Hippocampal formation (tissue), 2 donors: ENCODE measurements at regions not wholly inside any gene's neighbourhood (a gene's known extent, or its start where the extent isn't known, plus 50 kb on each side); places are given as distances from the start of the nearest gene placed in this dataset.
A peak's percentile ranks its signal among the peaks of the same experiment; 100 is the strongest.

Source experiments
- DNase-seq, 2 donors: peaks; one replicate each; lab custom pipeline; 2025; lab: John Stamatoyannopoulos, UW

DNA sequence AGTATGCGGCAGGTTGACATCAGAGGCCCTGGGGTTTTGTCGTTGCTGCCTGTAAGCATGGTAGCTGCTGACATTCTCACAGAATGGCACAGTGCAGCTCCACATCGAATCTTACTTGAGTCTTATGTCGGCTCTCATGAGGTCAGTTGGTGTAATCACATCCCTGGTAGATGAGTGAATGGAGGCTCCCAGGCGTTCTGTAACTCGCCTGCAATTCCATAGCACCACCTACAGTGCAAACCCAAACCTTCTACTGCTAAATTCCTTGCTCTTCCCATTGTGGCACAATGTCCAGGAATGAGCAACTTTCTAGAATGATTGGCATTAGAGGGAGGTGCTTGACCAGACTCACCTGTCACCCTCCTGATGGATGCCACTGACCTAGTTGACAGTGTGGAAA lies 578.4 kb downstream of the CCDC171 start:
- DNase-seq, result no peak

DNA sequence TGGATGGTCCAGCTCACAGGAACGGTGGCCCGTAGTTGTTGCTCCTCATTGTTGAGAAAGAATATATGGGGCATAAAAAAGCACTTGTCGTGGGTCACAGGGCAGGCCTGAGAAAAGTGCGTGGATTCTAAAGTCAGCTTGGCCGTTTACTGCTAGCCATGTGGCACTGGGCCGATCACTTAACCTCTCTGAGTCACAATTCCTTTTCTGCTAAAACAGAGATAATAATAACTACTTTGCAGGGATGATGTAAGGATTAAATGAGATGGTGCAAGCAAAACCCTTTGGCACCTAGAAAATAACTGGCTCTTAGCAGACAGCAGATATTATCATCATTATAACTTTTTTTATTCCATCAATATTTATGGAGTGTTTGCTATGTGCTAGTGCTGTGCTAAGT lies 579.7 kb downstream of the CCDC171 start:
- no peak for DNase-seq

DNA sequence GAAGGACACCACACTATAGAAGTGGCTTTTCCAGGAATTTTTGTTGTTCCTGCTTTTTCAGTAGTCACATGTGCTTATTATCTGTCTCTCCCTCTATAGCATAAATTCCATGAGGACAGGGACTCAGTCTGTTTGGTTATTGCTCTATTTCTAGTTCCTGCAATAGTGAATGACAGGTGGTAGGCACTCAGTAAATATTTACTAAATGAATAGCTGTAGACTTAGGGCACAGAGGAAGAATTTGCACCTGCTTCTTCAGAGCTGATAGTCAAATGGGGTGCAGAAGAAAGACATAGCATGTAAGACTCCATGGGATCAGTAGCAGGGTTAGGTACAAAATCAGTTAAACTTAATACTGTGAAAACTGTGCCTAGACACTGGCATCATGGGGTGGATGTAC lies 580.2 kb downstream of the CCDC171 start:
- no peak for DNase-seq

DNA sequence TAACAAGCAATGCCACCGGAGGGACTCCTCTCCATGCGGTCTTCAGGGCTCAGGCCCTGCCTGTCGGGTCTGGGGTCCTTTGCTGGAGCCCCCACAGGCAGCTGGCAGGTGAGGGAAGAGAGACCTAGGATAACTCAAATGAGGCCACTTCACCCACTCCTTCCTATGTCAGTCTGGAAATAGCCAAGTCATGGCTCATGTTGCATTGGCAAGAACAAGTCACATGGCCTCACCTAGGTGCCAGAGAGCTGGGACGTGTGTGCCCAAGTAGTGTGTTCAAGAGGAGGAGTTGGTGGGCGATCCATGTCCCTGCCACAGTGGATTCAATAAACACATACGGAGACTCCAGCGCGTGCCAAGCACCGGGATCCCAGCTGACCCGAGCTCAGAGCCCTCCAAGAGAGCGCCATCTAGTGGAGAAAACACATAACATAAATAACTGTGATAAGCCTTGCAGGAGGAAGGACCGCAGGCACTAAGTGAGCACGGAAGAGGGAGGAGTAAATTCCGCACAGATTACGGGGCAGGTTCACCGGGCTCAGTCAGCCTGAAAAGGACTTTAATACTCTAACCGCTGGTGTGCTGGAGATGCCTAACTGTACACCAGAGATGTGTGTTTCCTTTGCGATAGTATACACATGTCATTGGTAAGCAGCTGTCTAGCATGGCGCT lies 580.8 kb downstream of the CCDC171 start:
- peak in 1 of 2 donors; percentile 49 for DNase-seq

DNA sequence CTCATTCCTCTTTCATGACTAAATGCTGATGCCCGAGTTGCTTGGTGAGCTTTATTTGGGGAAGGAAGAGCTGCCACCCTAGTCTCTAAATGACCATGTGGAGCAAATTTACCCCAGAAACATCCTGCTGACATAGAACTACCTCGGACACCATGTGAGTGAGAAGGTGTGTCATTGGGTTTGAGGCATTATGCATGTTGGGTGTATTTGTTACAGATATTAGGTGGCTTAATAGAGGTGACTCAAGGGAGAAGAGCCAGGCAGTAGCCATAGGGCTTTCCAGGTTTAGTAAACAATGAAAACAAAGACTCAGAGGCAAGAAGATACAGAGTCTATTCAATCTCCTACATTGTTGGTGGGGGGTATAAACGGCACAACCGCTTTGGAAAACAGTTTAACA lies 581.5 kb downstream of the CCDC171 start:
- DNase-seq, result no peak

DNA sequence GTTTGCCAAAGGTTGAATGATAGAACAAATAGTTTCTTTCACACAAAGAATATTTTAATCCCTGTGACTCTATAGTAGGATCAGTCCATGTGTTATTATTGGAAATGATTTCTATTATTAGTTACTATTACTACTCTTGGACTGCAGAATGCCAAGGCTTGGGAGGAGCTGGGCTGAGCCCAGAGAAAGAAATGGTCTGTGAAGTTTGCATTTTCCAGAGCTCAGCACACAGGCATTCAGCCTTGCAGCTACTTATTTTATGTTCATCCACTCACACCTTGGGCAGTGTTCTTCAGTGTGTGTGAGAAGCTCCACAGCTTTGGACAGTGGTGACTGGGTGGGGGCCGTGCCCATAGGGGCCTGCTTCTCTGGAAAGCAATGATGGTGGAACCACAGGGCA lies 583.1 kb downstream of the CCDC171 start:
- DNase-seq, result no peak

DNA sequence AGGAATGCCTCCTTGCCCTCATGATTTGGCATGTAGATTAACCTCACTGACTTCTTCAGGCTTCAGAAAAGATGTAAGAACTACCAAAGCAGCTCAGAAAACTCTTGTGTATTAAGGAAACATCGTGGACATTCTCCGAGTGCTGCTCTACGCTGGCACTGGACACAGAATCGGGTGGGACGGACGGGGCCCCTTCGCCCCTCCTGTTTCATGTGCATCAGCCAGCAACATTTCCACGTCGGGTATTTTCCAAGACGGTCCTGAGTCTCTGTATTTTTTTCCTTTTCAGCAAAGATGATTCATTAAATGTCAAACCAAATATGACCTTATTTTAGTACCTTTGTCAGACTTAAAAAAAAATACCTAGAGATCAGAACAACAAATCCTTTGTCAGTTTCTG lies 583.6 kb downstream of the CCDC171 start:
- no peak for DNase-seq

DNA sequence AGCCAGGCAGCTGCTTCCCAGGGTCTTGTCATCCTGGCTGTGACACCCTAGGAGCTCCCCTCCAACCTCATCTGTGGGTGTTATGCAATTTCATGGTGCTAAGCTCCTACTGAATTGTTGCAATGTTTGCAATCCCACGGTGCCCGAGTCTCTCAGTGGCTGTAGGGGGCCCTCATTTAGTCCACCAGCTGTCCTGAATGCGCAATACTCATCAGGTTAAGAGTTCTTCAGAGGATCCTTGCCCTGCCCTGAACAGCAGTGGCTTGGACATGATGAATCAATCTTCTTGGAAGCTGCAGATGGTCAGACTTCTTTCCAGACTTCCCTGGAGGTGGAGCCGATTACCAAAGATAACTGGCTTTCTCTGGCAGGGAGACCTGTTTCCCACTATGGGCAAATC lies 584.1 kb downstream of the CCDC171 start:
- no peak for DNase-seq

DNA sequence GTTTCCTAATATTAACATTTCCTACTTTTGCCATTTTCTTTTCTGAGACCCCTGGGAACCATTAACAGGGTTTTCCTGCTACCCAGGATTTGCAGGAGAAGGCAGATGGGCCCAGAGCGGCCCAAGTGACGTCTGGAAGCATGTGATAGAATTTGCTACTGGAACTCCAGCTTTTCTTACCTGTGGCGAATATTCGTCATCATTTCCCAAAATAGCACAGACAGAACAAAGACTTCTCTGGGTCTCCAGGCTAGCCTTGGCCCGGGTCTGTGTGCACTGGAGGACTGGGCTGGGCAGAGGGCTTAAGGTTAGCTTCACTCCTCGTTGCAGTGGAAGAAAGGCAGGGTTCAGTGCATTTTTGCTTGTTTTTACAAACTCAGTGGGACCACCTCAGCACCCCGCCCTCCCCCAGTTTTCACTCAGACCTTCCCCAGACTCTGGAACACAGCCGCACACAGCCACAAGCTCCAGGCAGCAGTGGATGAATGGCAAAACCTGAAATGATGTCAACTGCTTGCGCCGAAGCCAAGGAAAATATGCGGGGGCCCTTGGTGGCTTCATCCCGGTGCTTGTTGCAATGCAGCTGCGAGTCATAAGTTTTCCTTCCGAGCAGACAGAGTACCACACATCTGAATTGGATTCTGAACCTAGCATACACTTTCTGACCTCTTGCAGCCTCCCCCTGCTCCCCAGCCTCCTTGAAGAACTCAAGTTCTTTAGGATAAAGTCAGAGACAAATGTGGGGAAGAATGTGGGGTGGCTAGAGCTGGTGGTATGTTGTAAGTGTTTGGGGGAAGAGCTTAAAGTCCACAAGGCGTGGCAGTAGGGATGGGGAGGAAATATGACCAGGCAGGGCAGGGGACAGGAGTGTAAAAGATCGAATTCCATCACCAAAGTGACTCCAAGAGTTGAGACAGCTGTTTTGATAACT lies 586.0 kb downstream of the CCDC171 start:
- no peak for DNase-seq

DNA sequence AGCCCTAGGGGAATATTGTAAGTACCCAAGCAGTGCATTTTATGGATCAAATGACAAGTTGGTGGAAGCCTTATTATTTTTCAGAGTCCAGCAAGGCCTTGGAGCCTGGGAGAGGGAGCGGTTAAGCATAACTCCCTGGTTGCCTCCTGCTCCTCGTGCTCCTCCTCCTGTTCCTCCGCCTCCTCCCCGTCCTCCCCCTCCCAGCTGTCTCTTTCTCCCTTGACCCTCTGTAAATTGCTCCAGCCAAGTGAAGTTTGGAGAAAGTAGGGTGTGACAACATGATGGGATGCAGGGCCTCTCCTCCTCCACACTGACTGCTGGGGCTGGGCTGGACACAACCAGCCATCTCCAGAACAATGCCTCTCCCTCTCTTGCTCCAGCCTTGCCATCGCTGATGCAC lies 586.9 kb downstream of the CCDC171 start:
- DNase-seq, result no peak

DNA sequence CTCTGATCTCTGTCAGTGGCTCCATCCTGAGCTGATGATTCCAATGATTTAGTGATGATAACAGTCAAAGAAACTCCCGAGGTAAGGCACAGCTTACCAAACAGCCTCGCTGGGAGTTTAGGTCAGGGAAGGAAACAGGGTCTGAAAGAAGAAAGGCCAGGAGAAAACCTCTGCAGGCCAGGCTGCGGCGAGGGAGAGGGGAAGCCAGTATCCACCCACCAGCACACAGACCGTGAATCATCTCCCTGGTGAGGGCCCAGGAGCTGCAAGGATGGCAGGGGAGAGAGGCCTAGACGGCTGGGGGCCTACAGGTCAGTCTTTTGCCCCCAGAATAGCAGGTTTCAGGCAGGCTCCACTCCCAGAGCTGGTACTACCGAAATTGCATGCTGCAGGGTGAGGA lies 590.5 kb downstream of the CCDC171 start:
- DNase-seq, result no peak

DNA sequence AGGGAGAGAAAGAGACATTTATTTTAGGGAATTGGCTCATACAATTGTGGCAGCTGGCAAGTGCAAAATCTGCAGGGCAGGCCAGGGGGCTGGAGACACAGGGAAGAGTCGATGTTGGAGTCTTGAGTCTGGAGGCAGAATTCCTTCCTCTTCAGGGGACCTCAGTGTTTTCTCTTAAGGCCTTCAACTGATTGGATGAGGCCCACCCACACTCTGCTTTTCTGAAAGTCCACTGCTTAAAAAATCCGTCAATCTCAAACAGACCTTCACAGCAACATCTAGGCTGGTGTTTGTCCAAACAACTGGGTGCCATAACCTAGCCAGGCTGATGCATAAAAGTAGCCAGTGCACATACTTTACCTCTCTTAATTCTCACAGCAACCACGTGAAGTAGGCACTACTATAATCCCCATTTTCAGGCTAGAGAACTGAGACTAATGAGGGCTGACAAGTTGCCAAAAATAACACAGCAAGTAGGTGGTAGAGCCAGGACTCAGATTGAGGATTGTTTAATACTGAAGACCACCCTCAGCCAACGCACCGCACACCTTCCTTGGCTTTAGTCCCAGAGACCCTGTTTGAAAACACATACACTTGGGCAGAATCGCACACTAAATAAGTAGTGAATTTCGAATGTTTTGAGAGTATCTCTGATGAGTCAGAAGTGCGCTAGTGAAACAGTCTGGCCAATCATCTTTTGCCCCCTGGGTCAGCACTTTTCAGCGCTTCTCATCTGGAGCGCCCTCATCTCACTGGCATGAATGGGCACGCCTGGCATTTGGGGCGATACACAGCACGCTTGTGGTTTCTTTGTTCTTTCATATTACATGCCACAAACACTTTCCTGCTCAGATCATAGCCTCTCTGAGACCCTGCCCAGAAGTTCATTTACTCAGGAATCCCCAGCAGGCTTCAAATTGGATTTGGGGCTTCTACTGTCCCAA lies 591.4 kb downstream of the CCDC171 start:
- DNase-seq, result no peak

DNA sequence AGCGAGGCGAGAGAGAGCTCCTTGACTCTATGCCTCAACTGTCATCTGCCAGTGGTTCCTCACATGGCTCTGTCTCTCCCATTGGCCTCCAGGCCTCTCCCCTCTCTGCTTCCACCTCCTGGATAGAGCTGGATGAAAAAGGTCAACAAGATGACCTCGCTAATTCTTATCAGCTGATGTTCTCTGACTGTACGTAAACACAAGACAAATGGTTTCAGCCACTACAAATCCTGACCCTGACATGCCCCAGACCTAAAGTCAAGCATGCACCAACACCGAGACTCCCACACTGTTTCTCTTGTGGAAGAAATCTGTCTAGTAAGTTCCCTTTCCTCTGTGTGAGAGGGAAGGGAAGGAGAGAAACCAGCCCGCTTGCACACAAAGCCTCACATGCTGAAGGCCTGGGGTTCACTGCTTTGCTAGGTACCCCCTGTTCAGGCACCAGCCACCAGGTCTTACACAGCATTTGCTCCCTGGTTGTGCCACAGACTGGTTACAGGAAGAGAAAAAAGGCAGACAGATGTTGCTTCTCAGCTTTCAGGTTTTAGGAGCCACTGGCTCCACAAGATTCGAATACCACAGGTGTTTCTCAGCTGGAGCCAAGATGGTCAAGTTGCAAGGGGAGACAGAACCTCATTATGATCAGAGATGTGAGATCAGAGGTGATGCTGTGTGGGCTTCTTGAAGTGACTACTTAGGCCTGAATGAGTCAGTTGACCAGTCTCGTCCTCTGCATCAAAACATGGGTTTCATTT lies 592.5 kb downstream of the CCDC171 start:
- DNase-seq, result no peak

DNA sequence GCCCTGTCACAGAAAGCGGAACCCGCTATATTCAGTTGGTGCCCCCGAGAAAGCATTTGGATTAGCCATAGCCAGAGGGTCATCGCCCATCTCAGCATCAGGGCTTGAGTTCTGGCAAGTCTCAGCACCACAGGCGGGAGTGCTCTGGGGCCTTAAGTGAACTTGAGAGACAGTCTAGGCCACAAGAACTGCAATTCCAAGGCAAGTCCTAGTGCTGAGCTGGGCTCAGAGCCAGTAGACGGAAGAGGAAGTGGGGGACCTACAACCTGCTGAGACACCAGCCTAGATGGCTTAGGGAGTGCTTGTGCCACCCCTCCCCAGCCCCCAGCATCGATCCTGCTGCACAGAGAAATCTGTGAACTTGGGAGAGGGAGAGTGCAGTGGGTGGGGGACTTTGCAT lies 594.9 kb downstream of the CCDC171 start:
- peak in 1 of 2 donors; percentile 19 for DNase-seq

DNA sequence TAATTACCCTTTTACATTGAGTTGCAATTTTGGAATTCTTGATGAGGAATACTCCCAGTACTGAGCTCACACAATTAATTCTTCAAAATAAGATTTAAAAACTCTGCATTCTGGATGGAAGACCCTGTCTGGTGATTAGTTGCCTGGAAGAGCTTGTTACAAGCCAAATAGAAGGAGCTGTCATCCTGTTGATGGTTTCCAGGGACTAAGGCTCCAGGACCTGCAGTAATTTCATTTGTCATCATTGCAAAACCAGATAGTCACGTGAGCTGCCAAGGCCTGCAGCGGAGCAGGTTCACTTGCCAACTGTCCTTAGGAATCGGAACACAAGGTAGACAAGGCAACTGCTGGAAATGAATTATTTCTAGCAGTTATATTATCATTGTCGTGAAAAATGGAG lies 597.7 kb downstream of the CCDC171 start:
- DNase-seq, result no peak

DNA sequence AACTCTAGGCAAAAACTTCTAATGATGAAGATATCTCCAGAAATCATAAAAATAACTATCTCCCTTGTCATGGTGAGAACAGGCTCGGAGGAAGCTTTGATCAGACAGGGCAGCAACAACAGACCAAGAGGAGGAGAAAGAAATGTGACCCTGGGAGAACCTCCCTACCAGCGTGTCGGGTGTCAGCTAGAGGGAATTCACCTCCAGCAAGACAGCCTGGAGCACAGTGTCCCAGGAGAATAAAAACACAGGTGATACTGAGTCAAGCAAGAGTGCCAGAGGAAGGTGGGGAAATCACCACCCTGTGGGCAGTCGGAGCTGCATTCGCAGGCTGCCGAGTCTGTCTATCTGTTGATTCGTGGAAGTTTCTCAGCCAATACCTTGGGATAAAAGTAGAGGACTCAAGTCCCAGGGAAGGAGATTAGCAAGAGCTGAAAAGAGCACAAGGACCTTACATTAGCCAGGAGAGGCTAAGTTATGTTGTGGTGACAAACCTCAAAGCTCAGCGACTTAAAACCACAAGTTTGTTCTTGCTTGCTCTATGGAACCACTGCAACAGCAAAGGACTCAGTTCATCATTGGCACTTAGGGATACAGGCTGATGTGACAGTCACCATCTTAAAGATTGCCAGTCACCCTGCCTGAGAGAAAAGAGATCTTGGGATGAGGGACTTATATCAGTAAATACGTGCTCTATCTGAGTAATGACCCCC lies 598.3 kb downstream of the CCDC171 start:
- DNase-seq, result no peak

DNA sequence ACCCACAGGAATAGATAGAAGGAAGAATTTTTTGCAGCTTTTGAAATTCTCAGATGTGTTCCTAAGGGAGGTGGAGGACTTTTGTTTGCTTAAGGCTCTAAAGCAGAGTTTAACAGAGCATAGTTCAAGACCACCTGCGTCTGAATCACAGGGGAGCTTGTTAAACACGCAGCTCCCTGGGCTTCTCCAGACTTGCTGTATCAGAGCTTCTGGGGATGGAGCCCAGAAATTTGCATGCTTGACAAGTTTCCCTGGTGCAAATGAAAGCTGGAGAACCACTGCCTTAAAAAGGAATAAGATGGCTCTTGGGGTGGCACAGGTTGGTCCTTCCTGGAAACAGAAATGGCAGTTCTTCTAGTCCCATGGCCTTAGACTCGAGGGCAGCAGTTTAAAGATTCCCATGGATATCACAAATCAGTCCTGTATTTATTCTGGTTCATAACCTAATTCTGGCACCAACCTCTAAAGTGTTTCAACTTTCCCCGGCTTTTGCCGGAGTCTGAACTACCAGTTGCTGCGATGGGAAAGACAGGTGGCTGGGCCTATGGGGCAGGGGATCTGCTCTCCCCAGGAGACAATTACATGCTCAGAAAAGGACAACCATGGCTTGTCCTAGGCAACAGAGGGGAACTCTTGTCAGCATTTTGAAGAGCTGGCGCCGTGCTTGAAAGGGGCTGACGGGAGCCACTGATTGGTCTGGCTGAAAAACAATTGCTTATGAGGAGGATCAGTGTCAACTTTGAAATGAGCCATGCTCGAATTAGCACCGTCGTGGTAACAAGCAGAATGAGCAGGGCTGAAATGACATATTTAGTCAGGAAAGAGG lies 599.6 kb downstream of the CCDC171 start:
- no peak for DNase-seq

DNA sequence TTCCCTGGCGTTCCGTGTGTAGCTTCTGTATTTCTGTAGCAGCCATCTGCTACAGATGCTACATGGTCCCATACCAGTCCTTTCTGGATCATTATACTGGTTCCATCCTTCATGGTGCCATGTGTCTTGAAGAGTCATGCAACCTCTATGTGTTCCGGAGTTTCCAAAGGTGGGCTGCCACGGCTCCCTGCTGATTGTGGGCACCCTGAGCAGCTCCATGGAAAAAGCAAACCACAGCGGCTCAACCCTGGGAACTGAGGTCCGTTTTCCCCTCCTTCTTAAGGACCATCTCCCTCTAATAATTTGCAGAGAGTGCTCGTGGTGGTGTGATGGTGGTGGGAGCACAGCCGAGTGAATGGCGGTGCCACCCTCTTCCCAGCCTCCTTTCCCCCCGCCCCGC lies 600.4 kb downstream of the CCDC171 start:
- DNase-seq, result no peak

DNA sequence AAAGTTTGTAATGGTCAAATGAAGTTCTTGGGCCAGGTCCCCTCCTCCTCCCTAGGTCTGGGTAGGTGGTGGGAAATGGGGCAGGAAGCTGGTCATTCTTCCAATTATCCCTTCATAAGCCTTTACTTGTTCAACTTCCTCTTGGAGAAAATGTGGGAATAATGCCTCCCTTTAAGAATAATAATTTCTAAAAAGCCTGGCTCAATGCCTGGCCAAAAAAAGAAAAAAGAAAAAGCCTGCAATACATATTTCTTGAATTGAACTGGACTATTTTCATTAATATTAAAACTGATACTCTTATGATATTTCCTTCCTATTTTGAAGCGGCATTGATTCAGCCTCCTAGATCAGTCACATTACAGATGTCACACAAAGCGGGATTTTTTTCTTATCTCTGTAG lies 600.9 kb downstream of the CCDC171 start:
- DNase-seq, result no peak

DNA sequence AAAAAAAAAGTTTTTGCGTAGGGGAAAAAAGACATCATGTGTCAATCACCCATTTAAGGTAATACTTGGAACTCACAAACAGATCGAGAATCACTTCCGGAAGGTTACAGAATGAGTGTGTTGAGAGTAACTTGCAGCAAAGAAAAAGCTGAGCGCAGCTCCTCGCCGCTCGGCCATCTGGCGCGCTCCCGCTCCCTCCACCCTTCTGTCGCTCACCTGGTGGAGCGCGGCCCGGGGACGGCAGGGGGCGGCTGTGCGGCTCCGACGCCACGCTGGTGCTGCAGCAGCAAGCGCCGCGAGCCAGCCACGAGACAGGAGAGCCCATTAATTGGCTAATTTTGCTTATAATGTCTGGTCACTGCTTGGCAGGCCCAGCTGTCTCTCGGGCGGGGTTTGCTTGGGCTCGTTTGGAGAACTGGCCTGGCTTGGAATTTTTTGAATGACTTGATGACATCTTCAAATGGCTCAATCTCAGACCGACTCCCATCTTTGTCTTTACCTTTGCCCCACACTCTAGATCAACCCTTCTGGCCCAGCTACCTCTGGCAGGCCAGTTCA lies 601.8 kb downstream of the CCDC171 start:
- DNase-seq, result no peak
